Activated CD8-positive, alpha-beta memory T cell treated with anti-CD3 and anti-CD28 coated beads, Interleukin-2, amount 10 ng/mL, durations not matched to agents 7 days and 5 days (primary cell): ENCODE measurements at regions not wholly inside any gene's neighbourhood (a gene's known extent, or its start where the extent isn't known, plus 50 kb on each side); places are given as distances from the start of the nearest gene placed in this dataset.

ENCODE experiments used
- ATAC-seq: fragments of 150-1000 bp; cut with Tn5 transposase; one replicate; pipeline ENCODE4 v1.10.0; 2021; ENCODE audit warnings: moderate library complexity
- CTCF ChIA-PET: fragments of 350-600 bp; sonication (Branson Sonifier 250); formaldehyde crosslinking; loops from one replicate; lab custom pipeline; 2021; ENCODE audit warnings: antibody characterized with exemption; lab: Charles Lee
- DNase-seq: peaks from one replicate; pipeline ENCODE4 v3.0.0-alpha.2; 2020
- H3K27ac Mint-ChIP-seq: one replicate; pipeline ENCODE4 v1.8.0; 2021; ENCODE audit warnings: mild to moderate bottlenecking, mixed read lengths
- H3K27me3 Mint-ChIP-seq: one replicate; pipeline ENCODE4 v1.8.0; 2021; ENCODE audit warnings: mixed read lengths
- H3K36me3 Mint-ChIP-seq: one replicate; pipeline ENCODE4 v1.8.0; 2021; ENCODE audit warnings: mild to moderate bottlenecking, mixed read lengths
- H3K4me1 Mint-ChIP-seq: one replicate; pipeline ENCODE4 v1.8.0; 2021; ENCODE audit warnings: mixed read lengths
- H3K4me3 Mint-ChIP-seq: one replicate; pipeline ENCODE4 v1.8.0; 2021; ENCODE audit warnings: mild to moderate bottlenecking, moderate library complexity, mixed read lengths
- H3K9me3 Mint-ChIP-seq: one replicate; pipeline ENCODE4 v1.8.0; 2022; ENCODE audit warnings: low read depth, mixed read lengths

DNA sequence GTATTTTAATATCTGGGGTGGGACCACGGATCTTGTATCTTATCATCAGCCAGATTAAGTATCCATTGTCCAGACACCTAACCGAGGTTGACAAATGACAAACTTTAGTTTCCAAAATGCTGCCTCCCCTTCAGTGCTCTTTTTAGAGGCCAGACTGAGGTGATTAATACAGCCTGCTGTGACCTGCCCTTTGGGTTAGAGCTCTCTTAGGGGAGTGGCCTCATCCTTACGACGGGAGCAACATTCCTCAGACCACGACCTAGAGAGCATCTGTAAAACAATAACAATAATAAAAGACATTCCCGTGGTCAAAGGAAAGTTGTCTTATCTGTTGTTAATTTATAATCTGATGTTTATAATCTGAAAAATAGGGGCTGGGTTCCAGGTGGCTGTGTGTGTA lies 405.3 kb downstream of the LPIN1 start:
- DNase-seq (no peak), ATAC-seq (no peak)
- Mint-ChIP-seq H3K4me1 (no peaks in the 10 kb centered on the region), H3K36me3 (no peaks in the 10 kb centered on the region), H3K4me3 (no peak overlapping the region), H3K27me3 (peaks cover 3% of the 10 kb centered on the region), H3K9me3 (no peaks in the 10 kb centered on the region), H3K27ac (no peak overlapping the region)
- CTCF ChIA-PET: no interaction called here

DNA sequence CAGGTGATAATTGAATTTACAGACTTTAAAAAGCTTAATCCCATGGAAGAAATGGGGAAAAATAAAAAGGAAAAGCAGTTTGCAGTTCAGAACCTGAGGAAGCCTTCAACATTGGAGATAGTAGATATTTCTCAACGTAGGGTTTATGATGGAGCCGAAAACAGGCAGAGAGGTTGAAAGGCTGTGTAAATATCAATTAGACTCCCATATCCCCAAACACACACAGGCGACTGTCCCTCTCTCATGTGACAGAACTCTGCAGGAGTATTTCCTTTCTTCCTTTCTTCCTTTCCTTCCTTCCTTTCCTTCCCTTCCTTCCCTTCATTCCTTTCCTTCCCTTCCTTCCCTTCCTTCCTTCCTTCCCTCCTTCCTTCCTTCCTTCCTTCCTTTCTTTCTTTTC lies 406.5 kb downstream of the LPIN1 start:
- Mint-ChIP-seq H3K27me3 (peaks cover 3% of the 10 kb centered on the region), H3K4me1 (no peaks in the 10 kb centered on the region), H3K27ac (no peak overlapping the region), H3K36me3 (no peaks in the 10 kb centered on the region), H3K9me3 (no peaks in the 10 kb centered on the region), H3K4me3 (no peak overlapping the region)
- ATAC-seq (no peak), DNase-seq (no peak)
- CTCF ChIA-PET: no interaction called here

DNA sequence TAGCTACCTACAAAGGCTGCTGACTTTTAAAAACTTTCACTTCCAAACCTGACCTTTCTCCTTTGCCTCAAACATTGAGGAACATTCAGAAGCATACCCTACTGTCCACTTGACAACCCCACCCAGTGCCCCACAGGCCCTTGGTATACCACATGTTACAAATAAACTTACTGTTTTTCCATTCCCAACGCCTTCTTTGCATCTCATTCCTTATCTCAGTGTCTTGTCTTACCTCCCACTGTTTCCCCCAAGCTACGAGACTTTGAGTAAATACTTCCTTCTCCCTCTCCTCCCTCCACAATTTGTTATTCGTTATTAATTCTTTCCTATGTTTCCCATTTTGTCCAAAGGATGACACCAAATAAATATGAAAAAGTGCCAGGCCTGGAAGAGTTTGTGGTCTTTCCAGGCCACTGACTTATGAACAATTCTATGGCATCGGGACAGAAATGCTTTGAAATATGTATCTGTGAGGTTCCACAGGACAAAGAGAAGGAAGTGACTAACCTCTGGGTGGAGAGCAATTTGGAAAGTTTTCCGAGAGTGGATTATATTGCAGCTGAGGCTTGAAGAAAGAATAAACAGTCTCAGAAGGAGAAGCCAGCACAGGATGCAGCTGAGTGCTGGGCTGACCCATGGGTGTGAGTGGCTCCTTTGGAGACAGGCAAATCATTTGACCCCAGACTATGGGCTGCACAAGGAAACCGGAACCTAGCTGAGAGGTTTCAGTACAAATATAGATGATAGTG lies 409.0 kb downstream of the LPIN1 start:
- Mint-ChIP-seq H3K36me3 (no peaks in the 10 kb centered on the region), H3K27ac (no peak overlapping the region), H3K9me3 (no peaks in the 10 kb centered on the region), H3K27me3 (peaks cover 5% of the 10 kb centered on the region), H3K4me1 (no peaks in the 10 kb centered on the region), H3K4me3 (no peak overlapping the region)
- ATAC-seq: no peak
- CTCF ChIA-PET: no interaction called here
- DNase-seq: no peak

DNA sequence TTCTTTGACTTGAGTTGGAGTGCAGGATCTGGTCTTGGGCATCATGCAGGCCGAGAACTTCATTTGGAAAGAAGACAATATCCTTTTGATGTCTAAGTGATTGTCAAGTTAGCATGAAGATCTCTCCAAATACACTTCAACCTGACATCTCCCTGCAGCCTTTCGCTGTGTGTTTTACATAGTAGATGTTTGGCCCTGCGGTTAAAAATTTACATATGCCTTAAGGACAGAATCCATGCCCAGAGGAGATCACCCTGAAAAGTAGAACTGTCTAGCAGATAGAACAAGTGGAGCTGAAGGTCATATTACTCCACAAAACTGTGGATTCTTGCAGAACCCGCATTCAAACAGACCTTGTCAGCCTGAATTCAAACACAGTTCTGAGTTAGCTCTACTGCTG lies 409.9 kb downstream of the LPIN1 start:
- Mint-ChIP-seq H3K36me3 (no peaks in the 10 kb centered on the region), H3K27ac (no peak overlapping the region), H3K4me3 (no peak overlapping the region), H3K27me3 (peaks cover 6% of the 10 kb centered on the region), H3K4me1 (no peaks in the 10 kb centered on the region), H3K9me3 (no peaks in the 10 kb centered on the region)
- no peak for ATAC-seq
- CTCF ChIA-PET: no interaction called here
- no peak for DNase-seq

DNA sequence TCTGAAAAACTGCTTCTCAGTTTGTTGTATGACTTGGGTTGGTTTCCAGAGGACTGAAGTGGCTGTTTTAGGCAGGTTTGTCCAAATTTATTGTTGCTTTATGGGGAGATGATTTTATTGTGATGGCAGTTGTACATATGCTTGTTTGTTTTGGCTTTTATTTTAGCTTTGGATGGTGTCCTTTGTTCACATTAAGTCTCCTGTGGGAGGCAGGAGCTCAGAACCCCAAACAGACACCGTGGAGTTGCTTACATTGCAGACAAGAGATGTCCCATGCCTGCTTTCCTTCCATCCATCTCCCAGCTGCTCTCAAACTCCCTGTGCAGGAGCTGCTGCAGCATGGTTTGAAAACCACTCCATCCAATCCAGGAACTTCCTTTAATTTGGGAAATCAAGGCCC lies 414.7 kb downstream of the LPIN1 start:
- Mint-ChIP-seq H3K27me3 (peaks cover 6% of the 10 kb centered on the region), H3K36me3 (no peaks in the 10 kb centered on the region), H3K4me1 (no peaks in the 10 kb centered on the region), H3K9me3 (no peaks in the 10 kb centered on the region), H3K4me3 (no peak overlapping the region), H3K27ac (no peak overlapping the region)
- no peak for ATAC-seq
- CTCF ChIA-PET: no interaction called here
- DNase-seq: no peak

DNA sequence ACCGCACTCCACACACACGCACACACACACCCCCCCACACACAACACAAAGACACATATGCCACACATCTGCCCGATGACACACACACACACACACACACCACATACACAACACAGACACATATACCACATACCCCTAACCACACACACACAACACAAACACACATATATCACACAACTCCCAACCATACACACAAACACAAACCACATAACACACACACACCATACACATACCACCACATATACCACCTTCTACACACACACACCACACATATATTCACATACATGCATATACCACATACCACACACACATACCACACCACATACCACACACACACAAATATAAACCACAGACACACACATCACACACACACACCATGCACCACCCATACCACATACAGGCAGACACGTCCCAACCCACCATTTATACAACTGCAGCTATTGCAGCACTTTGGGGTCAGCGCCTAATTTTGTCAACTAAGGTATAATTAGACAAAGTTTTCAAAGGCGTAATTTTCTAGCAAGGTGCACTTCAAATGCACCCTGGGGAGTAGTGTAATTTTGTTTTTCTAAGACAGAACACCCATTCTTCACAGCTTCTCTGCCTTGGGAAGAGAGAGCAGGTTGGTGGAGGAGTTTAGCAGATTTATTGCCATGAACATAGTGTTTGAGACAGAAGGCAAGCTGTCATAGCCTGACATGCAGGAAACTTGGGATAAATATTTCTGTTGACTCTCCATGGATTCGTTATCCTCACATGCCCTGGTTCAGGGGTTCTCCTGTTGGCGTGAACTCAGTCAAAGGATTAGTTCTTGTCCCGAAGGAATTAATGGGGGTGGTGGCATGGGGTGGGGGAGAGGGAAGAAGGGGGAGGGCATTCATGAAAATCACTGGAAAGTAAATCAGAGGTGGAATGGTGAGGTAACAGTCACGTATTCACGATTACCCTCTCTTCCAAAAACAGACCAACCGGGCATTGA lies 416.1 kb downstream of the LPIN1 start:
- Mint-ChIP-seq H3K36me3 (no peaks in the 10 kb centered on the region), H3K4me3 (no peak overlapping the region), H3K9me3 (no peaks in the 10 kb centered on the region), H3K27me3 (peaks cover 6% of the 10 kb centered on the region), H3K27ac (no peak overlapping the region), H3K4me1 (no peaks in the 10 kb centered on the region)
- CTCF ChIA-PET: no interaction called here
- no peak for ATAC-seq
- no peak for DNase-seq

DNA sequence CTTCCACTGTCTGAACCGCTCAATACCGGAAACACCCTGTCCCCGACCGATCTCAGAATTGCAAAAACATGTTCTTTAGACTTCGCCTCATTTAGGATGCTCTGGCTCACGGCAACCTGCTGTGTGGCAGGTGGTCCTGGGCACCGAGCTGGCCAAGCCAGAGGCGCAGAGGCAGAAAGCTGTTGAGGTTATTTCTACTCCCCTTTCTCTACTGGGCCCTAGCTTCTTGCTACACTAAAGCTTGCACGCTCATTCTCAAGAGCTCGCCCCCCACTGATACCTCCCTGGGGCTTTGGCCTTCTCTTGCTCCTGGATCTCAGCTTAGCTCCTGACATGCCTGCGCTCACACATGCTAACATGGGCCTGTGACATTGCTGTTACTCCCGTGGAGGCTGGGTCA lies 417.4 kb downstream of the LPIN1 start:
- ATAC-seq (no peak), DNase-seq (no peak)
- Mint-ChIP-seq H3K36me3 (no peaks in the 10 kb centered on the region), H3K27me3 (peaks cover 6% of the 10 kb centered on the region), H3K9me3 (no peaks in the 10 kb centered on the region), H3K27ac (no peak overlapping the region), H3K4me3 (no peak overlapping the region), H3K4me1 (no peaks in the 10 kb centered on the region)
- CTCF ChIA-PET: no interaction called here

DNA sequence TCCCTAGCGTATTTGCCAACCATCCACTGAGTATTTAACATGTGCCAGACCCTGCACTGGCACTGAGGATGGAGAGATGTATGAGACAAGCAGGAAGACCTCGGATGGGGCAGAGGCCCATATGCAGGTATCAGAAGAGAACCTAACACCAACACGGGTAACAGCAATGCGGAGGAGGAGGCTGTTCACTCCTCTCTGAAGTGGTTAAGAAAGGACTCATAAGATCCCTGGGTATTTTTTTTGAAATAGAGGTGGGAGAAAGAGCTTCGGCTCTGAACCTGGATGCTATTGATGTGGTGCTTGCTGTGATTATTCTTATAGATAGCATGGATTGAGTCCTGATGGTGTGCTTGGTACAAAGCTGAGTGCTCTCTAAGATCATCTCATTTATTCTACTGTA lies 418.3 kb downstream of the LPIN1 start:
- Mint-ChIP-seq H3K4me1 (no peaks in the 10 kb centered on the region), H3K27ac (no peak overlapping the region), H3K4me3 (no peak overlapping the region), H3K36me3 (no peaks in the 10 kb centered on the region), H3K9me3 (no peaks in the 10 kb centered on the region), H3K27me3 (peaks cover 4% of the 10 kb centered on the region)
- ATAC-seq (no peak), DNase-seq (no peak)
- CTCF ChIA-PET: no interaction called here

DNA sequence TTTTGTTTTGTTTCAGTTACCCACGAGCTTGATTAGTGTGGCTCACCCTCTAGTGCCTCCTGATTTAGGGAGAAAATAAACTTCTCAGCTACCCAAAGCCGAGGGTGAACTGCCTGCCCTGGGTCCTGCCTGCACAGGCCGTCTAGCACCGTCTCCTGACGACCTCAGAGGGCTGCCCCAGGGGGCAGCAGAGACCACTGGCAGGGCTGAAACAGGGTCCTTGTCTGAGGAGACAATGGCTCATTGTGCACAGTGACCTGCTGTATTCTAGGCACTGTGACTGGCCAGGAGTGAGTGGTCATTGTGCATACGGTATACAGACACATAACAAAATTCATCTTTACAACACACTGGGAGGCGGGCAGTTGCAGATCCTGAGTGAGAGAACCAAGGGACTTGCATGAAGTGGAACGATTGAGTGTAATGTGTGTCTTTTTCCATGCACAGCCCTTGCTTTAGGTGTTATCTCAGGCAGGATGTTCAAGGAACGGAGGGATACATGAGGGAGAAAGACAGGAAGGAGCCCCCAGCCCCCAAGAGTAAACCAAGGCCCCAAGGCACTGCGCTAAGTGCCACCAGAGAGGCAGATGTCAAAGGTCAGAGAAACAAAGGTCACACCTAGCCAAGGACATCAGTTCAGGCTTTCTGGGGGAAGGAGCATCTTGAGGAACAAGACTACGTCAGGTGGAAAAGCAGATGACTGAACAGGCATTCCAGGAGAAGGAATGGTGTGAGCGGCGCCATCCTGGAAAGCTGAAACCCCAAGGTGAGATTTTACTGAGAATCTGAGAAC lies 421.3 kb downstream of the LPIN1 start:
- Mint-ChIP-seq H3K9me3 (no peaks in the 10 kb centered on the region), H3K27ac (no peak overlapping the region), H3K4me3 (no peak overlapping the region), H3K36me3 (no peaks in the 10 kb centered on the region), H3K4me1 (no peaks in the 10 kb centered on the region), H3K27me3 (no peaks in the 10 kb centered on the region)
- no peak for DNase-seq
- ATAC-seq: no peak
- CTCF ChIA-PET: interaction anchor here (0.9 kb wide), 1 partner anchor 142 kb away, joined by 3 read pairs; no protein-coding TSS in a partner anchor

DNA sequence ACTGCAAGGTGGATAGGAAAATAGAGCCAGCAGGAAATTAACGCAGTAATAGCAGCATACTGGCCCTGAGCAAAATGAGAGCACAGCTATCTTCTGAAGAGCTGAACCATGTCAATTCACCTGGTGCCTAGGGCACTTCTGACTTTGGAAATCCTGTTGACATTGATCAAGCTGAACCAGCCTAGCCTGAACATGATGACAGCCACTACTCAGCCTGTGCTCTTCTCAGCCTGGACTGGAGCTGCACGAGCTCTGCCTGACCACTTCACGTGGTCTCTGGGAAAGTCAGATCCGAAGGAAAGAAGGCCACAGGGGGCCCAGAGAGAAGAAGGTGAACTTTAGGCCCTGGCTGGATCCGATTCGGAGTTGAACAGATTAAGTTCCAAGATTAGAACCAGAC lies 421.9 kb downstream of the LPIN1 start:
- Mint-ChIP-seq H3K27ac (no peak overlapping the region), H3K4me3 (no peak overlapping the region), H3K36me3 (no peaks in the 10 kb centered on the region), H3K9me3 (no peaks in the 10 kb centered on the region), H3K4me1 (no peaks in the 10 kb centered on the region), H3K27me3 (no peaks in the 10 kb centered on the region)
- no peak for ATAC-seq
- DNase-seq: no peak
- CTCF ChIA-PET: no interaction called here

DNA sequence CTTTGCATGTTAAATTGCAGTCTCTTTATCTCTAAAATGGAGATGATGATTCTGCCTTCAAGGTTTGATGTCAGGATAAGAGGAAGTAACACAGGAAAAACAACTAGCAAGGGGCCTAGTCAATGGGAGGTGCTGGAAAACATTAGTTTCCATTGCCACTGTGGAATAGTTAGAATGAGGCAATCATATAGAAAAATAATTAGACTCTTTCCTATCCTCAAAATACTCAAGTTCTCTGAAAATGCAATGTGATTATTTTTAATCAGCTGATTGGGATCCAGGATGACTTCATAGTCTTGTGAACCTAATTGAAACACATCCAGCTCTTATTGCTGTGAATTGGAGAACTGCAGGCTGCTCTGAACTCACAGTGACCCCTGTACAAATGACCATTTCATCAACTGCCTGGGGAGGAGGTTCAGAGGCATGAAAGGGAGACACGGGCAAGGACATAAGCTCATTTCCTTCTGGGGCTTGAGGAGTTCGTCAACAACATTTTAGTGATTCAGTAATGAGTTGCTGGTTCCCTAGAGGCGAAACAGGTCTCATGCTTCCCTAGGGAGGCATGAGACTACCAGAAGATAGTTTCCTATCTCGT lies 422.5 kb downstream of the LPIN1 start:
- H3K36me3 Mint-ChIP-seq: no peaks in the 10 kb centered on the region
- no peak overlapping the region for H3K27ac Mint-ChIP-seq
- CTCF ChIA-PET: no interaction called here
- no peak overlapping the region for H3K4me3 Mint-ChIP-seq
- no peak for ATAC-seq
- no peaks in the 10 kb centered on the region for H3K27me3 Mint-ChIP-seq
- H3K4me1 Mint-ChIP-seq: no peaks in the 10 kb centered on the region
- no peak for DNase-seq
- H3K9me3 Mint-ChIP-seq: no peaks in the 10 kb centered on the region

DNA sequence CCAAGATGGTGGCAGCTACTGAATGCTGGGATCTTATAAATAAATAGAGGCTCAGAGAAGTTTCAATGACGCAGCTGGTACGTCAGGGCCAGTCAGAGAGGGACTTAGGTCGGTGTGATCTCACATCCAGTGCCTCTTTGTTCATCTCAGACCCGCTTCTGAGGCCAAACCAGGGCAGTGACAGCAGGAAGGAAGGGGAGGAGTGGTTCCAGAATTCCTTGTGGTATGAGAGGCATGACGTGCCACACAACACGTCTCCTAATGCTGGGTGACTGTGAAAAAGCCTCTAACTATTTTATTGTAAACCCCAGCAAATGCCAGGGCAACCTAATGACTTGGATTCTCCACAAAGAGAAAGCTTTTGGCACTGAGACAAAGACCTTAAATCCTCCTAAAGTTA lies 423.3 kb downstream of the LPIN1 start:
- Mint-ChIP-seq H3K4me3 (no peak overlapping the region), H3K27ac (no peak overlapping the region), H3K36me3 (no peaks in the 10 kb centered on the region), H3K9me3 (no peaks in the 10 kb centered on the region), H3K27me3 (no peaks in the 10 kb centered on the region), H3K4me1 (no peaks in the 10 kb centered on the region)
- ATAC-seq (no peak), DNase-seq (no peak)
- CTCF ChIA-PET: no interaction called here

DNA sequence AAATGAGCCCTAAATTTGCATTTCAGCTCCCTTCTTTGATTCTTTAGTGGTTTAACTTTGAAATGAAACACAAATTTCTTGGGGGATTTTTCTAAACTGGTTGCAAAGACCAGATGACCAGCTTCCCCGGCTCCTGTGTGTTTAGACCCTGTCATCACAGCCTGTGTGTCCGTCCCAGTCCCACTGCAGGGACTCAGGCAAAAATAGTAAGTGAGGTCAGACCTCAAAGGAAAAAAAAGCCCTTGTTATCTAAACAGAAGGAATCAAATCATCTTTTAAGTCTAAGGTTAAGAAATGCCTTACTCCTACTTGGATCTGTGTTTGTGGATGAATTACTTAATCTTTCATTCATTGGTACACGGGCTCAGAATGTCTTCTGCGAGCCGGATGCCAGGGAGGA lies 423.7 kb downstream of the LPIN1 start:
- no peak for ATAC-seq
- DNase-seq: no peak
- Mint-ChIP-seq H3K36me3 (no peaks in the 10 kb centered on the region), H3K27me3 (no peaks in the 10 kb centered on the region), H3K4me1 (no peaks in the 10 kb centered on the region), H3K4me3 (no peak overlapping the region), H3K9me3 (no peaks in the 10 kb centered on the region), H3K27ac (no peak overlapping the region)
- CTCF ChIA-PET: no interaction called here
